Islet of Langerhans (tissue), 1 donor: ENCODE measurements at regions not wholly inside any gene's neighbourhood (a gene's known extent, or its start where the extent isn't known, plus 50 kb on each side); places are given as distances from the start of the nearest gene placed in this dataset.
"Not testable (repeated sequence)": the region's sequence is repeated elsewhere in the genome, so short reads cannot be mapped to it uniquely, and the experiment has no call there.

Experiments
- FAIRE-seq: peaks from one replicate; lab custom pipeline; 2011; peaks lifted over from hg19 to GRCh38; lab: Jason Lieb, UNC

DNA sequence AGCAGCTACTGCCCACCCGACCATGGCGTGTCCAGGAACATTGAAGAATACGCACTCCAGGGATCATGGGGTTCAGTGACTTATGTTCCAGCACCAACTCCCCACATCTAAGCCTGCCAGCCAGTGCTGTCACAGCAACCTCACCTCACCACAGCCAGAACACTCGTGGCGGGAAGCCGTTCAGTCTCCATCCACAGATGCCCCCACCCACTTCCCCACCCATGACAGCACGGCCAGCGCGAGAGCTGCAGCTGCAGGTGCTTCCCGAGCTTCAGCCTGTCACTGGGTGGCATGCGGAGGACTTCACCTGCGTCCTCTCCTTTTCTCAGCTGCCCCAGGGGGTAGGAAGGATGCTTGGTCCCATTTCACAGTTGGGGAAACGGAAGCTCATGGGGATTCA is 50.3 kb downstream of the RBFOX3 start:
- no peak for FAIRE-seq

DNA sequence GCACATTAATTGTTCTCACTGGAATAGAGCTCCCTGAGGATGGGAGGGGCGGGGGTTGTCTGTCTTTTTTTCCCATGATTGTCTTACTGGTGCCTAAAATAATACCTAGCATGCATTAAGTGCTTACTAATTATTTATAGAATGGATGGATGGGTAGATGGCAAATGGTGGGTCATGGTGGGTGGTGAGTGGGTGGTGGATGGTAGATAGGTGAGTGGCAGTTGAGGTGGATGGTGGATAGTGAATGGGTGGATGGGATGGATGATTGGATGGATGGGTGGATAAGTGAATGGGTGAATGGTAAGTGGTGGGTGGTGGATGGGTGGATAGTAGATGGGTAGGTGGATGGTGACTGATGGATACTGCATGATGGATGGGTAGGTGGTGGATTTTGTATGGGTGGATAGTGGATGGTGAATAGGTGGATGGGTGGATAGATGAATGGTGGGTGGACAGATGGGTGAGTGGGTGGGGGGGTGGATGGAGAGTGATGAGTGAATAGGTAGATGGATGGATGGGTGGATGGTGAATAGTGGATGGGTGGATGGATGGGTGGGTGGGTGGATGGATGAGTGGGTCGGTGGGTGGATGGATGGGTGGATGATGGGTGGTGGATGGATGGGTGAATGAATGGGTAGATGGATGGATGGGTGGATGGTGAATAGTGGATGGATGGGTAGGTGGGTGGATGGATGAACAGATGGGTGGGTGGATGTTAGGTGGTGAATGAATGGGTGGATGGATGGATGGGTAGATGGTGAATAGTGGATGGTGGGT is 51.6 kb downstream of the RBFOX3 start:
- no peak for FAIRE-seq

DNA sequence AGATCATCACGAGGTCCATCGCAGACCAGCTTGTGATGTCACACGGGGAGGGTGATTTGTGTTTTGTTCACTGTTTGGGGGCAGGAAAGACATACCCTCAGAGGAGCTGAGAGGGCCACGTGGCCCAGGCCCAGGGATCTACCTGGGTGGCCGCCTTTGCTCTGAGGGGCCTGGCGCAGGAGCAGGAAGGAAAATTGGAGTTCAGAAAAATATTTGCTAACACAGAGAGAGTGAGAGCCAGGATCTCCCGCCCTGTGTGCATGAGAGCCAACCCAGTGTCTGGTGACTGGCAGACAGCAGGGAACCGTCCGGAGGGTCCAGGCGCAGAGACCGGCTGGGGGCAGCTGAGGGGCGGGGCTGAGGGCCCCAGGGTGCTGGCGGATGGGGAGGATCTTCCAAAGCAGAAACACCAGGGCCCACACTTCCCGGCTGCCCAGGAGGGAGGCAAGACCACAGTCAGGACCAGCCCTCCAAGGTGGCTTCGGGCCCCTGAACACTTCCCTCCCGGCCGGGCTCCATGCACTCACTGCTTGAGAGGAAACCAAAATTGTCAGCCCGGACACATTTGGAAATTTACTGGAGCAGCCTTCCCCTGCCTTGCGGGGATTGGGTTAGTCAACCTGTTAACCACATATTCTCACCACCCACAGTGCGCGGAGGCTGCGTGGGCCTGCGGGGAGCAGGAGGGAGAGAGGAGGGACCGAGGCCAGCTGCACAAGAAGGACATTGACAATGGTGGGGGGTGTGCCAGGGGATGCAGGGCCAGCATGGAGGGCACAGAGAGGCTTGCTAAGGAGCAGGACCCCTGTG is 52.6 kb downstream of the RBFOX3 start:
- FAIRE-seq = no peak

DNA sequence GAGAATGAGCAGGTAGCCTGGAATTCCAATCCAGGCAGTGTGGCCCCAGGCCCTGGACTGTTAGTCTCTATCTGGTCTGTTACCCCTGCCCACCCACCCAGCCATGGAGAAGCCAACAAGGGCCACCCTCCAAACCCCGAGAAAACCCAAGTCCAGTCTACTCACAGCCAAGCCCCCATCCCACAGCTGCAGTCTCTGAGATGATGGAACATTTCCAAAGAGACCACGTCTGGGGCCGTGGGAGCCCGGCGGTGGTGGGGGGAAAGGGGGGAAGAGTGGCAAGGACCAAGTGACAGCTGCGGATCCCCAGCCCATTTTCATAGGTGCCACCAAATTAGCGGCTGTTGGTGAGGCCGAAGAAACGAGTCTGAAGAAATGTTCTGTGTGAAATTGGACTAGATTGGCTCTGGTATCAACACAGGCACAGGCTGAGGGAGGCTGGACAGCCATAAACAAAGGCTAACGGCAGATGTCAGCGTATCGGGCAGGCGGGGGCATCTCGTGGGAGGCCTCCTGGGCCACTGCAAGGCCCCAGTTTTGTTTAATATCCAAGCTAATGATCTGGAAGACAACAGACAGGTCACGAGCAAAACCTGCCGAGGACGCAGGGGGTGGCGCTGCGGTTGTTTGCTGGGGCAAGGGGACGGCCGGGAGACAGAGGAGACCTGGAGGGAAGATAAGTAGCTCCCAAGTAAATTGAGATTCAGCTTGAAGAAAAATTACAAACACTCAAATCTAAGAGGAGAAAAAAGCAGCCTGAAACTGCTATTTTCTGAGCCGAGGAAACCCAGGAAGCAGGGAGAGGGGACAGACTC is 53.4 kb downstream of the RBFOX3 start:
- FAIRE-seq = no peak

DNA sequence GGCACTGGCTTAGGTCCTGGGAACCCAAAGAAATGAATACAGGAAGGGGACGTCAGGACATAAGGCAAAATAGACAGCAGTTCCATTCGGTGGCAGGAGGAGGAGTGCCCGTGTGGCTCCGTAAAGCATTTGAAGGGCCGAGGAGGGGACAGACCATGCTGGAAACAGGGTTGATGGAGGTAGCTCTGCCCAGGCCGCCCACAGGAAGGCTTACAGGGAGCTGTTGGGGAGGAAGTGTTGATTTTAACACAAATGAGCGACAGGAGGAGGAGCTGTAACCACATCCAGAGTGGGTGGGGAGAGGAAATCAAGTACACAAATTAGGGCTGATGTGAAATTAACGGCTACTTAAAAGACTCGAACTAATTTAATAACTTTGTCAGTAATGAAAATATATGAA is 54.6 kb downstream of the RBFOX3 start:
- FAIRE-seq = no peak

DNA sequence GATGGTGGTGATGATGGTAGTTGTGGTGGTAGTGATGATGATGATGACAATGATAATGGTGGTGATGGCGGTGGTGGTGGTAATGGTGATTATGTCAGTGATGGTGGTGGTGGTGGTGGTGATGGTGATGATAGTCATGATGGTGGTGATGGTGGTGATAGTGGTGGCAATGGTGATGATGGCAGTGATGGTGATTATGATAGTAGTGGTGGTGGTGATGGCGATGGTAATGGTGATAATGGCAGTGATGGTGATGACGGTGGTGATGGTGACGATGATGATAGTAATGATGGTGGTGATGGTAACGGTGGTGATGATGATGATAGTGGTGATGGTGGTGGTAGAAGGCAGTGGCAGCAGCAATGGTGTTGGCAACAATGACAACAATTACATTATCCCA is 55.3 kb downstream of the RBFOX3 start:
- no peak for FAIRE-seq

DNA sequence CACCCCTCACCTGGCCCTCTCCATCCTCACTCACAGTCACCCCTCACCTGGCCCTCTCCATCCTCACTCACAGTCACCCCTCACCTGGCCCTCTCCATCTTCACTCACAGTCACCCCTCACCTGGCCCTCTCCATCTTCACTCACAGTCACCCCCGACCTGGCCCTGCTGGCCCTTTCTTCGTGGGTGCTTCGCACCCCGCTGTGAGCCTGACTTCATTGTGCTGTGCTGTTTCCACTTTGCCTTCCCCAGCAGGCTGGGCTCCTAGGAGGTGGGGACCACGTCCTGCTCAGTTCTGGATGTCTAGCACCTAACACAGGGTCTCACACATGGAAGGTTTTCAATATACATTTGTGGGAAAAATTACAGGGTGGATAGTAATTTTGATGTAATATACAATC is 56.5 kb downstream of the RBFOX3 start:
- not testable (repeated sequence) for FAIRE-seq

DNA sequence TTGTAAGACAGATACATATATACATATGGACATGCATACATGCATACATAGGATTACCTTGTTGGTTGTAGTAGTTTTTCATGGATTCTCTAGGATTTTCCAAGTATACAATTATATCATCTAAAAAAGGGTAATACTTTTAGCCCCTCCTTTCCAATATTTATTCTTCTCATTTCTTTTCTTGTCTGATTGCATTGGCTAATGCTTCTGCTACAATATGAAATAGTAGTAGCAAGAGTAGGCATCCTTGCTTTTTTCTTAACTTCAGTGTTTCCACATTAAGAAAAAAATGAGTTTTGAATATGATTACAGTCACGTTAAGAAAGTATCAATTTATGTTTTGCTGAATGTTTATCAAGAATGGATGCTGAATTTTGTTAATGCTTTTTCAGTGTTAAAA is 58.0 kb downstream of the RBFOX3 start:
- no peak for FAIRE-seq

DNA sequence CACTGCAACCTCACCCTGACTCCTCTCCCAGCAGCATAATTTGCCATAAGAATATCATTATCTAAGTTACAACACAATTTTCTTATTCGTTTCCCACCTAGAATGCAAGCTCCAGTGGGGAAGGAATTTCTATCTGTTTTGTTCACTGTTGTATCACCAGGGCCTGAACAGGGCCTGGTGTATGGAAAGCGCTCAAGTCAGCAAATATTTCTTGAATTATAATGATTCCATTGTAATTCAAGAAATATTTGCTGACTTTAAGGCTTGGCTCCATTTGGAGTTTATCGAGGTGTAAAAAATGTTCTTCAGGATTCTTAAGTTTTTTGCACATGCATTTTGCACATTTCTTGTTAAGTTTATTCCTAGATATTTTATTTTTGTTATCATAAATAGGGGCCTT is 58.4 kb downstream of the RBFOX3 start:
- no peak for FAIRE-seq

DNA sequence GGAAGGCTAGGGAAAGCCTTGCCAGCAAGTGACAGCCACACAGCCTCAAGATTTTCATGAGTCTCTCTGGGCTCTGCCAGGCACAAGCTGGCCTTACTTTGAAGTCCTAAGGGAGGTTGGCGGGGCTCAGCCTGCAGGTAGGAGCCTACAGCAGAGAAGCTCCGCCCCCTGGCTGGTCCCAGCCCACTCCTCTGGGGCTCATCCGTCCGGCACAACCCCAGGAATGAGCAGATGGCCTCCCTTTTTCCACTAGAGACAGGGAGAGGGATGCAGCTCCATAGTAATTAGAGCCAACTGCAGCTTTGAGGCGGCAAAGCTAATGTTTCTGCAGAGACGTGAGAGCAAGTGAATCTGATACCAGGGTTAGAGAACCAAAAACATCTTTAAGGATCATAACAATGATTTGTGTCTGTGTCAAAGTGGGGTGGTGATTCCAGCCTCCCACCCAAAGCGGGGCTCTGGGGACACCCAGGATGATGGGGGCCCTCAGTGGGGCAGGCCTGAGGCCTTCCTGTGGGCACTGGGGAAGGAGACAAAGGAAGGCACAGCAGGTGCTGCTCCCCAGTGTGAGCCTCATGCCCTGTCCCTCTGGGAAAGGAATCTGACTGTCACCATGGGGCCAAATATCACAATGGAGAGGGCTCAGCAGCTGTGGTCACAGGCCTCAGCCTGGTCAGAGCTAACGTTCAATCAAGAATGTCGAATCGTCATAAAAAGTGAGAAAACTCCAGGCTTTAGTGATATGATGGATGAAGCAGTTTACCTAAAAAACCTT is 61.5 kb downstream of the RBFOX3 start:
- FAIRE-seq = no peak

DNA sequence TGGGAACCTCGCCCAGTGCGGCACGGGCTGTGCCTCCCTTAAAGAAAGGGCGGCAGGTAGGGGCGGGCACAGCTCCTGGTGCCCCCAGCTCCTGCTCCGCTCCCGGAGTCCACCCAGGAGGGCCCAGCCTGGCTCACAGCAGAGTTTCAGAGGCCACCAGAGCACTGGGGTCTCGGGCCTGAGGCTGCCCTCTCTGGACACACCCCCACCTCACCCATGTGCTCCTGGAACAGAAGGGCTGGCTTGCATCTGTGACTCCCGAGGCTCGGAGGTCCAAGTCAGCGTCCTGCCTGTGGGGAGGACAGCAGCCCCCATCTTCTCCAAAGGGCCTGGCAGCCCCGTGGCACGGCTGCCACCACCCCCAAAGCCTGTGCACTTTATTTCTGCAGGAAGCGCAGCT is 62.7 kb downstream of the RBFOX3 start:
- FAIRE-seq = no peak

DNA sequence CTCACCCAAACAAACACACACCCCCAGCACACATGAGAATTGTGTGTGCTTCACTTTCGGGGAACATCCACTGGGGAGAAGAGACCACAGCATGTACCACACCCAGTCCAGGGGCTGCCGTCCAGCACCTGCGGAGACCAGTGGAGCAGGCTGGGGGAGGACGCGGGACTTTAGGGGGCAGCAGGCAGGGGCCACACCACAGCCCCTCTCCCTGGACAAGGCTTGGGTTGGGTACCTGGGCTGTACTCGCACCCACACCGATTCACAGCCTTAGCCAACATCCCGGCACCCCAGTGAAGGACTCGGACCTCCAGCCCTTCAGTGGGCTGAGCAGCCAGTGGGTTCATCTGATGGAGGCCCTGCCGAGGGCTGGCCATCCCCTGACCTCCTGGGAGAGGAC is 63.3 kb downstream of the RBFOX3 start:
- FAIRE-seq = no peak

DNA sequence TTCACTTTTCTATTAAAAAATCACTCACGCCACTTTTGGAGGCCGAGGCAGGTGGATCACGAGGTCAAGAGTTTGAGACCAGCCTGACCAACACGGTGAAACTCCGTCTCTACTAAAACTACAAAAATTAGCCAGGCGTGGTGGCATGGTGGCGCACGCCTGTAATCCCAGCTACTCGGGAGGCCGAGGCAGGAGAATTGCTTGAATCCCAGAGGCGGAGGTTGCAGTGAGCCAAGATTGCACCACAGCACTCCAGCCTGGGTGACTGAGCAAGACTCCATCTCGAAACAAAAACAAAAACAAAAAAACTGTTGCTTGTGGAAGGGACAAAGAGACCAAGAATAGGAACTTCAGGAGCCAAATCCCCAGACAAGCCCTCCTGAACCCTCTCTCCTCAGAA is 63.7 kb downstream of the RBFOX3 start:
- not testable (repeated sequence) for FAIRE-seq

DNA sequence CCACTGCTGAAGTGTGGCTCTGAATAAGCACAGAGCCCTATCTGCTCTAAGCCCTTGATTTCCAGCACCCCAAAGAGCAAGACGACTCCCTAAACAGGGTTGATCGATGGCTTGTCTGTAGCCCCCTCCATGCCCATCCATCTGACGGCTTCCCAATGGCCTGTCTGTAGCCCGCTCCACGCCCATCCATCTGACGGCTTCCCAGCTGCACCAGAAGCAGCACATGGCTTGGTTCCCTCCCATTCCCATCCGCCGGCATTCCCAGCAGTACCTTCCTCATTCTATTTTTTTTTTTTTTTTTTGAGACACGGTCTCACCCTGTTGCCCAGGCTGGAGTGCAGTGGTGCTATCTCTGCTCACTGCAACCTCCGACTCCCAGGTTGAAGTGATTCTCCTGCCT is 64.5 kb downstream of the RBFOX3 start:
- FAIRE-seq = no peak

DNA sequence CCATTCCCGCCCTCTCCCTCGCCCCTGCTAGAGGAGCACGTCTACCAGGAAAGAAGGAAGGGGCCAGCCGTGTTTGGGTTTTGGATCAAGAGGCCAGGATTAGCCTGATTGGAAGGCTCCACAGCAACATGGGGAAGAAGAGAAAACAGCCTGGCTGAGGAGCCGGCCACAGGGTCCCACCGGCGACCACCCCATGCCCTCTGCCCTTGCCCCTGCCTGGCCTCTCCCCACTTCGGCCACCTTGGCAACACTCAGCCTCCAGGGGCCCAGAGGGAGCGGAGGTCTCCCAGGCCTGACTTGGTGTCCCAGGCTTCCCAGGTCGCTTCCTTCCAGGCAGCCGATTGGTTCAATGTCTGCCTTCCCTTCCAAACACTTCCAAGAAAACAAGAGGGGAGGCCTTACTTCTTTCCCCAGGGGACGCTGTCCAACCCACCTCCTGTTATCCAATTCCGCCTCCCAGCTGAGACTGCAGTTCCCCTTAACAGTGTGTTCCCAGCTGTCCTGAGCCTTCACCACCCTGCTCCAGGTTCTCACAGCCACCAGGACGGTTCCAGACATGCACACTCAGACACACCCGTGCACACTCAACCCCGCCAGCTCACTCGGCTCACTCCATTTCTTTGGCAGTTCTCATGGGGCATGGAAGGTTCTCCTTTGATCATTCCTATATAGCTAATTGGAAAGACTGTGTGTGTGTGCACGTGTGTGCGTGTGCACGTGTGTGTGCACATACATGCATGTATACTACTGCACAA is 65.4 kb downstream of the RBFOX3 start:
- FAIRE-seq = no peak

DNA sequence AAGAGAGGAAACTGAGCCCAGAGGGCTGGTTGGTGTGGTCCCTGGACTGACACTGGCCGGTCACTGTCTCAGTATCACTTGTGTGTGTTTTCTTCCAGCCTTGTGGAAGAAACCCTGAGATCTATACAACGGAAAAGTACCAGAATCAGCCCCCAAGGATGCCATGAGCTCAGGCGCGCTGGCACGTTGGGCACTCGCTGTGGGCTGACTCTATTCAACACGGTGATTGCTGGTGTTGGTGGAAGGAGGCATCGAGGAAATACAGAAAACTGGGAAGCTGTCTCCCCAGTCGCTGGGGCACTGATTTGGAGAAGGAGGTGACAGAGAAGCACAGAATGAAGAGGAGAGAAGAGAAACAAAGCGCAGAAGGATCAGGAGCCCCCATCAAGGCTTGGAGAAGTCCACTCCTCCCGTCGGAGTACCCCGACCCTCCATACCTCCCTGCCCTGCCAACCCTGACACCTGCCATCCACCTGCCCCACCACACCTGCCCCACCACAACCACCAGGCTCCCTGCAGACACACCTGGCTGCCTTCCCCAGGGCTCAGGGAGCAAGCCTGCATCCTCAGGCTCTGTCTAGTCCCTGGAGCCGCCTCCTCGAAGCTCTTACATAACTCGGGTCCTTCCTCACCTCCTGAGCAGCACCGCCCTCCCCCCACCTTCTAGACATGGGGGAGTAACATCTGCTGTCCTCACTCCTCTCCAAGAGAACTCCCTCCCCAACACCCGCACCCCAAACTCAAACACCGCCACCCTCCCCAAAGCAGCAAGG is 66.5 kb downstream of the RBFOX3 start:
- FAIRE-seq = no peak

DNA sequence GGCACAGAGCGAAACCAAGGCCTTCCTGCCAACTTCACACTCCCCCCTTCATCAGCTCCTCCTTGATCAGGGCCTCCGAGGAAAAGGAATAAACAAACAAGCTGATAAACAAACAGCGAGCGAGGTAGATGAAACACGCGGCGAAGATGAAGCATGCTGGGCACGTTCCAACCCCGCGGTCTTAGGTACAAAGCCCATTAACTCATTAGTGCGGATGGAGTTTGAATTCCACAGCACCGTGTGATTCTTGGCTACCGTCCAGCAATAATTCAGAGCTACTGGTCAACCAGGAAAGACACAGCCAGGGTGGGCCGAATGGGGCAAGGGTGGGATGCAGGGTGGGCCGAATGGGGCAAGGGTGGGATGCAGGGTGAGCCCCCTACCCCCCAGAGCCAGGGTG is 67.3 kb downstream of the RBFOX3 start:
- no peak for FAIRE-seq

DNA sequence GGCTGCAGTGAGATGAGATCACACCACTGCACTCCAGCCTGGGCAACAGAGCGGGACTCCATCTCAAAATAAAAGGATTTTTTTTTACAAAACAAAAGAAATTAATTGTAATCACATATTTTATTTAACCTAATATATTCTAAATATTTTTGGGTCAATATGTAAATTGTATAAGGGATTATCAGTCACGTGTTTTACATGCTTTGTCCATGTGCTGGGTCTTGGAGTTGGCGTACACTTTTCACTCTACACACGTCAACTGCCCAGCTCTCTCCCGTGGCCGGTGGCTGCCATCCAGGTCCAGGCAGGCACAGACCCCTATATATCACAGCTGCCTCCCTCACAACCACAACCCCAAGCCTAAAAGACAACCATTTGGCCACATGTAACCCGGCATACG is 68.1 kb downstream of the RBFOX3 start:
- no peak for FAIRE-seq

DNA sequence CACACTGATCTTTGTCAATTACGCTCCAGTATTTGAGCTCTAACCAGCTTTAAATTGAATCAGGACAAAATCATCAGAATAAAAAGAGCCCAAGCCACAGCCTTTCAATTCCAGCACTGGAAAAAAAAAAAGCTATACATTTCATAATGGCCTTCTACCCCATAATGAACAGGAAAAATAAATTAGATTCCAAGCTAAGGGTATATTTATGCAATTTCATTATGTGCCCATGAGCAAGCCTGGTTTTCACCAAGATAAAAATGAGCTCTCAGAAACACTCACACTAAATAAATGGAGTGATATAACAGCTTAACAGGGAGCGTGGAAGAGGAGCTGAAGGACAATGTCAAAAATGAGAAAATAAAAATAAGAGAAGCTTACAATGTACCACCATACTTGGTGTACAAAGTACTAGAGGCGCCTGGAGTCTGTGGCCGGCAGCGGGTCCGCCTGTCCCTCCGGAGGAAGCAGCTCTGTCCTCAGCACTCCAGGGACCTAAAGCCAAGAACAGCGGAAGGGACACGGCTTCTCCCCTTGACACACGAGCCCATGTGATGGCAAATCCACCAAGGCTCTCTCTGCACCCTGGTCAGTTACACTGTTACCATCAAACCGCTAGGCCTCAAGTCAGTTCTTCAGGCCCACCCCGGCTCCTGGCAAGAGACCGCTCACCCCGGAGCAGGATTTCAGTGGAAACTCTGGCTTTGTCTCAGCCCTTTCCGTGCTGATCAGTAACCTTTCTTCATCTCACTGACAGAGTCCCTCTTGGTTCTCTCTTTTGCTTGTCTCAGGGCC is 69.6 kb downstream of the RBFOX3 start:
- no peak for FAIRE-seq
